ENCODE measurements at regions not wholly inside any gene's neighbourhood (a gene's known extent, or its start where the extent isn't known, plus 50 kb on each side); places are given as distances from the start of the nearest gene placed in this dataset.

DNA sequence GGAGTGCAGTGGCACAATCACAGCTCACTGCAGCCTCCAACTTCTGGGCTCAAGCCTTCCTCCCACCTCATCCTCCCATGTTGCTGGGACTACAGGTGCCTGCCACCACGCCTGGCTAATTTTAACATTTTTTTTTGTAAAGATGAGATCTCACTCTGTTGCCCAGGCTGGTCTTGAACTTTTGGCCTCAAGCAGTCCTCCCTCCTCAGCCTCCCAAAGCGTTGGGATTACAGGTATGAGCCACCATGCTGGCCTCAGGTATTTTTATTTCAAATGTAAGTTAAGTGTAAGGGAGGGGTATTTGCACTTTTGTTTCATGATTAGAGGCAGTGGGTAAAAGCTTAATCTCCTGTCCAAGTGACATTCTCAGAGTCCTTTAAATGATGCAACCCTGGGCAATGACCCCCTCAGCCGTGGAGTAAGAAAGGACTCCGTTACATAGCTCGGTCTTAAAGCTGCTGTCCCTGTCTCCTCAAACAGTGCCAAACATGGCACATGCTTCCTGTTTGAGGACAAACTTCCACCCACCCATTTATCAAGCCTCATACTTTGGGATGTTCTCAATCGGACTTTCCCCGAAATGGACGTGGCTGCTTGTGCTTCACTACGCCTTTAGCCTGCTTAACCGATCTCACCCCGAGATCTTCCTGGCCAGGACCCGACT is 296.1 kb downstream of the BAMBI start:
- Histone ChIP-seq H3K27ac (no peak overlapping the region), H3K36me3 (no peaks in the 10 kb centered on the region), H3K4me1 (peaks cover 0 to 7% (median 0%) of the 10 kb centered on the region in 4 donors), H3K4me3 (no peak overlapping the region), H3K9me3 (no peaks in the 10 kb centered on the region), H3K27me3 (no peaks in the 10 kb centered on the region)
- TF ChIP-seq POLR2A (IDR thresholded peaks at IDR 0.05) (no peak), EP300 (IDR thresholded peaks at IDR 0.05) (no peak)
- TF ChIP-seq, protein P1, sequence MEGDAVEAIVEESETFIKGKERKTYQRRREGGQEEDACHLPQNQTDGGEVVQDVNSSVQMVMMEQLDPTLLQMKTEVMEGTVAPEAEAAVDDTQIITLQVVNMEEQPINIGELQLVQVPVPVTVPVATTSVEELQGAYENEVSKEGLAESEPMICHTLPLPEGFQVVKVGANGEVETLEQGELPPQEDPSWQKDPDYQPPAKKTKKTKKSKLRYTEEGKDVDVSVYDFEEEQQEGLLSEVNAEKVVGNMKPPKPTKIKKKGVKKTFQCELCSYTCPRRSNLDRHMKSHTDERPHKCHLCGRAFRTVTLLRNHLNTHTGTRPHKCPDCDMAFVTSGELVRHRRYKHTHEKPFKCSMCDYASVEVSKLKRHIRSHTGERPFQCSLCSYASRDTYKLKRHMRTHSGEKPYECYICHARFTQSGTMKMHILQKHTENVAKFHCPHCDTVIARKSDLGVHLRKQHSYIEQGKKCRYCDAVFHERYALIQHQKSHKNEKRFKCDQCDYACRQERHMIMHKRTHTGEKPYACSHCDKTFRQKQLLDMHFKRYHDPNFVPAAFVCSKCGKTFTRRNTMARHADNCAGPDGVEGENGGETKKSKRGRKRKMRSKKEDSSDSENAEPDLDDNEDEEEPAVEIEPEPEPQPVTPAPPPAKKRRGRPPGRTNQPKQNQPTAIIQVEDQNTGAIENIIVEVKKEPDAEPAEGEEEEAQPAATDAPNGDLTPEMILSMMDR (IDR thresholded peaks at IDR 0.05) = no peak
- DNase-seq (ENCODE audit: low spot score in 2 of 2) = no peak
- 92 to 94% methylated on average over 12 of the region's 12 CpGs for WGBS, 2 donors

DNA sequence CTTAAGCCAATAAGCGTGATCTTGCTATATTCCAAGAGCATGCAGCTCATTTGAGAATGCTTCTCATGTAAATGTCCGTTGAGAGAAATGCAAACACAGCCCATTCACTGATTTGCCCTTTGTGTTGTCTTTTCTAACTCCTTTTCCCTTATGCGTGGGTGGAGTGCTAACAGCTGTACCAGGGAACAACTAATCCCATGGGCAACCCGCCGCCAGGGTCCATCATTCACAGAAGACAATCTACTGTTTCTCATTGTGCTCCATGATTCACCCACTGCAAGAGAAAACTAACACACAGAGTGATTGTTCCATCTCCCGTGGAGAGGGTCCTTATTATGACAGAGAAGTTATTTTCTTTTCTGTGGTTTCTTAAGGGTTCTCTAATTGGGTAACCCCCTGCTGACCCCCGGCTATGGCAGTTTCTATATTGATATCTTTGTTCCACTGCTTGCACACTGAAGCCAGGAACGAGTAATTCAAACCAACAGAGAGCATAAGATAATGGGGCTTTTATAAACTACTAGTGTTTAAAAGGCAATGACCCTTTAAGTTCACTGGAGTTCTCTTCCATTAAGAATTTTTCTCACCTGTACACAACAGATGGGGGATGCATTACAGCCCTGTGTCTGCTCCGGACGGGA is 298.7 kb downstream of the BAMBI start:
- DNase-seq (ENCODE audit: low spot score in 2 of 2) = no peak
- 22 to 26% methylated on average over 10 of the region's 10 CpGs for WGBS, 2 donors

DNA sequence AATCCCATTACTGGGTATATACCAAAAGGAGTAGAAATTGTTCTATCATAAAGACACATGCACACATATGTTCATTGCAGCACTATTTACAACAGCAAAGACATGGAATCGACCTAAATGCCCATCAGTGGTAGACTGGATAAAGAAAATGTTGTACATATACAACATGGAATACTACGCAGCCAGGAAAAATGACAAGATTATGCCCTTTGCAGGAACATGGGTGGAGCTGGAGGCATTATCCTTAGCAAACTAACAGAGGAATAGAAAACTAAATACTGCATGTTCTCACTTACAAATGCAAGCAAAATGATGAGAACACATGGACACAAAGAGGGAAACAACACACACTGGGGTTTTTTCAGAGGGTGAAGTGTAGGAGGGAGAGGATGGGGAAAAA is 300.2 kb downstream of the BAMBI start:
- H3K4me1 ChIP-seq = peaks cover 0 to 7% (median 0%) of the 10 kb centered on the region in 4 donors
- H3K27me3 ChIP-seq = no peaks in the 10 kb centered on the region
- no peak for DNase-seq (ENCODE audit: low spot score in 2 of 2)
- no peaks in the 10 kb centered on the region for H3K9me3 ChIP-seq
- WGBS, 2 donors = 78 to 82% methylated on average over 2 of the region's 2 CpGs
- no peaks in the 10 kb centered on the region for H3K36me3 ChIP-seq
- no peak overlapping the region for H3K4me3 ChIP-seq
- TF ChIP-seq, protein P1 (IDR thresholded peaks at IDR 0.05) = no peak
- TF ChIP-seq EP300 (IDR thresholded peaks at IDR 0.05) = no peak
- TF ChIP-seq POLR2A (IDR thresholded peaks at IDR 0.05) = no peak
- H3K27ac ChIP-seq = no peak overlapping the region

More for the DNA sequence above, 298.7 kb downstream of the BAMBI start:
- no peak for TF ChIP-seq POLR2A (IDR thresholded peaks at IDR 0.05)
- TF ChIP-seq, protein P1 (IDR thresholded peaks at IDR 0.05) = no peak
- no peak for TF ChIP-seq EP300 (IDR thresholded peaks at IDR 0.05)
- peaks cover 0 to 7% (median 0%) of the 10 kb centered on the region in 4 donors for H3K4me1 ChIP-seq
- H3K9me3 ChIP-seq = no peaks in the 10 kb centered on the region
- H3K27ac ChIP-seq = no peak overlapping the region
- H3K36me3 ChIP-seq = no peaks in the 10 kb centered on the region
- H3K27me3 ChIP-seq = no peaks in the 10 kb centered on the region
- H3K4me3 ChIP-seq = no peak overlapping the region

GRCh38 chr10:28980264-28980663 is 302.9 kb downstream of the BAMBI start:
- Histone ChIP-seq H3K27me3 (no peaks in the 10 kb centered on the region), H3K27ac (no peak overlapping the region), H3K36me3 (no peaks in the 10 kb centered on the region), H3K4me3 (no peak overlapping the region), H3K4me1 (peaks cover 0 to 16% (median 0%) of the 10 kb centered on the region in 4 donors), H3K9me3 (no peaks in the 10 kb centered on the region)
- WGBS, 2 donors = 70 to 75% methylated on average over 2 of the region's 2 CpGs
- TF ChIP-seq, protein P1 (IDR thresholded peaks at IDR 0.05) = no peak
- TF ChIP-seq POLR2A (IDR thresholded peaks at IDR 0.05) = no peak
- no peak for DNase-seq (ENCODE audit: low spot score in 2 of 2)

DNA sequence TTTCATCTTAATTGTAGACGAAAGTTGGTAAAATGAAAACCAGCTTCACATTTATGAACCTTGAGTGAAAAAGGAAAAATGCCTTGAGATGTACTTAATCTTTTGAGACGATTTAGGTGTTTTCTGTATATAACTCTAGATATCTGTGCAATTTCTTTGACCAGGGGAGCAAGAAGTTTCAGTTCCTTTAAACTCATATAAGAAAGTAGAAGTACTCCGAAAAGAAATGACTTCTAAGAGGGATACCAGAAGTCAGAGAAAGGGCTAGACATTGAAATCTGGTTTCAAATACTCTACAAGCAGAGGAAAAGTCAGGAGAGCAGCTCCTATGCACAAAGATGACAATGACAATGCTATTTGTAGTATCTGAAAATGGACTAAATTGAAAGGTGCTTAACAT is 303.7 kb downstream of the BAMBI start:
- H3K27me3 ChIP-seq = no peaks in the 10 kb centered on the region
- TF ChIP-seq EP300 (IDR thresholded peaks at IDR 0.05) = no peak
- TF ChIP-seq POLR2A (IDR thresholded peaks at IDR 0.05) = no peak
- TF ChIP-seq, protein P1 (IDR thresholded peaks at IDR 0.05) = no peak
- peaks cover 0 to 13% (median 0%) of the 10 kb centered on the region in 4 donors for H3K4me1 ChIP-seq
- no peak overlapping the region for H3K4me3 ChIP-seq
- H3K36me3 ChIP-seq = no peaks in the 10 kb centered on the region
- WGBS, 2 donors = 76 to 81% methylated on average over 3 of the region's 3 CpGs
- no peak for DNase-seq (ENCODE audit: low spot score in 2 of 2)
- no peak overlapping the region for H3K27ac ChIP-seq
- H3K9me3 ChIP-seq = no peaks in the 10 kb centered on the region

Measured in tibial nerve (tissue), 4 donors.